ENCODE measurements at regions not wholly inside any gene's neighbourhood (a gene's known extent, or its start where the extent isn't known, plus 50 kb on each side); places are given as distances from the start of the nearest gene placed in this dataset.
A peak's percentile ranks its signal among the peaks of the same experiment; 100 is the strongest.

GRCh38 chr16:55403464-55403863, 75.5 kb upstream of the MMP2 start:
- Histone ChIP-seq H3K4me3 (ENCODE audit: severe bottlenecking) (no peak overlapping the region), H3K27ac (ENCODE audit: poor library complexity, severe bottlenecking) (no peak overlapping the region), H3K36me3 (ENCODE audit: low read depth) (no peaks in the 10 kb centered on the region), H3K4me1 (ENCODE audit: insufficient read depth, poor library complexity, severe bottlenecking) (no peaks in the 10 kb centered on the region), H3K27me3 (ENCODE audit: insufficient read depth, poor library complexity, severe bottlenecking) (no peaks in the 10 kb centered on the region), H3K9me3 (ENCODE audit: severe bottlenecking) (no peaks in the 10 kb centered on the region)
- ATAC-seq (ENCODE audit: low read depth): peak; percentile 31; the same call in 1 of the 3 replicates
- no peak for DNase-seq (ENCODE audit: low spot score)
- TF ChIP-seq, protein P1, sequence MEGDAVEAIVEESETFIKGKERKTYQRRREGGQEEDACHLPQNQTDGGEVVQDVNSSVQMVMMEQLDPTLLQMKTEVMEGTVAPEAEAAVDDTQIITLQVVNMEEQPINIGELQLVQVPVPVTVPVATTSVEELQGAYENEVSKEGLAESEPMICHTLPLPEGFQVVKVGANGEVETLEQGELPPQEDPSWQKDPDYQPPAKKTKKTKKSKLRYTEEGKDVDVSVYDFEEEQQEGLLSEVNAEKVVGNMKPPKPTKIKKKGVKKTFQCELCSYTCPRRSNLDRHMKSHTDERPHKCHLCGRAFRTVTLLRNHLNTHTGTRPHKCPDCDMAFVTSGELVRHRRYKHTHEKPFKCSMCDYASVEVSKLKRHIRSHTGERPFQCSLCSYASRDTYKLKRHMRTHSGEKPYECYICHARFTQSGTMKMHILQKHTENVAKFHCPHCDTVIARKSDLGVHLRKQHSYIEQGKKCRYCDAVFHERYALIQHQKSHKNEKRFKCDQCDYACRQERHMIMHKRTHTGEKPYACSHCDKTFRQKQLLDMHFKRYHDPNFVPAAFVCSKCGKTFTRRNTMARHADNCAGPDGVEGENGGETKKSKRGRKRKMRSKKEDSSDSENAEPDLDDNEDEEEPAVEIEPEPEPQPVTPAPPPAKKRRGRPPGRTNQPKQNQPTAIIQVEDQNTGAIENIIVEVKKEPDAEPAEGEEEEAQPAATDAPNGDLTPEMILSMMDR (IDR thresholded peaks at IDR 0.05; ENCODE audit: poor library complexity, severe bottlenecking): no peak

- H3K9me3 ChIP-seq (ENCODE audit: severe bottlenecking): no peaks in the 10 kb centered on the region
- no peaks in the 10 kb centered on the region for H3K27me3 ChIP-seq (ENCODE audit: insufficient read depth, poor library complexity, severe bottlenecking)
- ATAC-seq (ENCODE audit: low read depth): no peak
- no peak for DNase-seq (ENCODE audit: low spot score)
- no peaks in the 10 kb centered on the region for H3K4me1 ChIP-seq (ENCODE audit: insufficient read depth, poor library complexity, severe bottlenecking)
- no peak overlapping the region for H3K4me3 ChIP-seq (ENCODE audit: severe bottlenecking)
- H3K36me3 ChIP-seq (ENCODE audit: low read depth): no peaks in the 10 kb centered on the region
- no peak overlapping the region for H3K27ac ChIP-seq (ENCODE audit: poor library complexity, severe bottlenecking)
- TF ChIP-seq, protein P1 (IDR thresholded peaks at IDR 0.05; ENCODE audit: poor library complexity, severe bottlenecking): no peak
Observed at GRCh38 chr16:55406651-55407050, 72.3 kb upstream of the MMP2 start.

DNA sequence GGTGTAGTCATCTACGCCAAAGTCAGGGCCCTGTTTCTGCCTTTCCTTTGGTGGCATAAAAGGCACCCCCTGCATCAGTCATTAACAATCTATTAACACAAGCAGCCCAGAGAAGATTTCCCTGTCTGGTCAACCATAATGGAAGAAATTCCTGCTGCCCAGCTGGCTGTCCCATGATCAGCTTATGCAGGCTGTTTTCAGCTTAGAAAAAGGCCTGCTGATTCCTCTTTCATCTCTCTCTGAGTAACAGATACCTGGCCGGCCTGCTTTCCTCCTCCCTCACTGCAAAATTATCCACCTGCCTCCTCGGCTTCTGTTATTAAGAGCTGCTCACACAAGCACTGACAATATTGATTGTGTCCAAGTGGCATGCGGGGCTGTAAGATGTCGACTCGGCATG, 70.3 kb upstream of the MMP2 start:
- no peaks in the 10 kb centered on the region for H3K4me1 ChIP-seq (ENCODE audit: insufficient read depth, poor library complexity, severe bottlenecking)
- H3K4me3 ChIP-seq (ENCODE audit: severe bottlenecking): no peak overlapping the region
- TF ChIP-seq, protein P1 (IDR thresholded peaks at IDR 0.05; ENCODE audit: poor library complexity, severe bottlenecking): no peak
- no peaks in the 10 kb centered on the region for H3K9me3 ChIP-seq (ENCODE audit: severe bottlenecking)
- DNase-seq (ENCODE audit: low spot score) (no peak), ATAC-seq (ENCODE audit: low read depth) (no peak)
- H3K27ac ChIP-seq (ENCODE audit: poor library complexity, severe bottlenecking): no peak overlapping the region
- H3K27me3 ChIP-seq (ENCODE audit: insufficient read depth, poor library complexity, severe bottlenecking): peaks cover 3% of the 10 kb centered on the region
- no peaks in the 10 kb centered on the region for H3K36me3 ChIP-seq (ENCODE audit: low read depth)

GRCh38 chr16:55411231-55411630, 67.8 kb upstream of the MMP2 start:
- Histone ChIP-seq H3K27ac (ENCODE audit: poor library complexity, severe bottlenecking) (no peak overlapping the region), H3K4me1 (ENCODE audit: insufficient read depth, poor library complexity, severe bottlenecking) (no peaks in the 10 kb centered on the region), H3K4me3 (ENCODE audit: severe bottlenecking) (no peak overlapping the region), H3K36me3 (ENCODE audit: low read depth) (no peaks in the 10 kb centered on the region), H3K9me3 (ENCODE audit: severe bottlenecking) (no peaks in the 10 kb centered on the region), H3K27me3 (ENCODE audit: insufficient read depth, poor library complexity, severe bottlenecking) (peaks cover 6% of the 10 kb centered on the region)
- TF ChIP-seq, protein P1 (IDR thresholded peaks at IDR 0.05; ENCODE audit: poor library complexity, severe bottlenecking): no peak
- DNase-seq (ENCODE audit: low spot score) (no peak), ATAC-seq (ENCODE audit: low read depth) (no peak)

DNA sequence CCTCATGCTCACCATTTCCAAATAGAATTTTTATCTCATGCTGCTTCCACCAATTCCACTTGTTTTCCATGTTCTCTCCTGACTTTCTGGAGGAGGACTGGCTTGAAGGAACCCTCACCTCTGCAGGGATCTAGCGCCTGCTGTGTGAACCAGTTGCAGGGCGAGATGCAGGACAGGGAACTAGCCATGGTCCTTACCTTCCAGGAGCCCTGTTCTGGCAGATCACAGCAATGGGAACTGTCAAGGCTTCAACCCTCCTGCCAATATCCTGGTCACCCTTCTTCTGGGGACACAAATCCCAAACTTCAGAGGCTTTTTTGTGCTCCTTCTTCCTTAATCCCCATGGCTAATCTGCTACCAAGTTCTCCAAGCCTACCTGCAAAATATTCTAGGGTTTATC, 60.4 kb upstream of the MMP2 start:
- Histone ChIP-seq H3K36me3 (ENCODE audit: low read depth) (no peaks in the 10 kb centered on the region), H3K27ac (ENCODE audit: poor library complexity, severe bottlenecking) (no peak overlapping the region), H3K4me3 (ENCODE audit: severe bottlenecking) (no peak overlapping the region), H3K4me1 (ENCODE audit: insufficient read depth, poor library complexity, severe bottlenecking) (no peaks in the 10 kb centered on the region), H3K9me3 (ENCODE audit: severe bottlenecking) (no peaks in the 10 kb centered on the region), H3K27me3 (ENCODE audit: insufficient read depth, poor library complexity, severe bottlenecking) (peaks cover 18% of the 10 kb centered on the region)
- ATAC-seq (ENCODE audit: low read depth): peak; percentile 66
- DNase-seq (ENCODE audit: low spot score): no peak
- TF ChIP-seq, protein P1 (IDR thresholded peaks at IDR 0.05; ENCODE audit: poor library complexity, severe bottlenecking): no peak

Measured in RWPE2 (cell line).